HG02610 (cell line): ENCODE measurements at regions not wholly inside any gene's neighbourhood (a gene's known extent, or its start where the extent isn't known, plus 50 kb on each side); places are given as distances from the start of the nearest gene placed in this dataset.
"Not testable (repeated sequence)": the region's sequence is repeated elsewhere in the genome, so short reads cannot be mapped to it uniquely, and the experiment has no call there.

Experiments
- ATAC-seq: cut with Tn5 transposase; IDR thresholded peaks from one replicate; pipeline ENCODE4 v1.9.1; 2021; ENCODE audit warnings: mild to moderate bottlenecking, moderate library complexity; ENCODE audit not compliant: unreplicated experiment

- no peak for ATAC-seq
These were observed 81.4 kb upstream of the ACSL1 start for GRCh38 chr4:184907216-184907615.

- no peak for ATAC-seq
These were observed 82.0 kb upstream of the ACSL1 start for GRCh38 chr4:184907810-184908209.

- no peak for ATAC-seq
These were observed 85.5 kb upstream of the ACSL1 start for GRCh38 chr4:184911310-184911709.

GRCh38 chr4:184913356-184914143, 87.8 kb upstream of the ACSL1 start:
- no peak for ATAC-seq

- not testable (repeated sequence) for ATAC-seq
These were observed 93.0 kb upstream of the ACSL1 start for GRCh38 chr4:184918799-184919198.

GRCh38 chr4:184921456-184921855, 95.7 kb upstream of the ACSL1 start:
- ATAC-seq, result no peak

GRCh38 chr4:184922301-184922700, 96.0 kb upstream of the HELT start:
- ATAC-seq, result no peak

- no peak for ATAC-seq
These were observed 93.8 kb upstream of the HELT start for GRCh38 chr4:184924516-184924915.

GRCh38 chr4:184929476-184929875, 88.8 kb upstream of the HELT start:
- no peak for ATAC-seq

- ATAC-seq, result no peak
These were observed 88.3 kb upstream of the HELT start for GRCh38 chr4:184930026-184930425.

GRCh38 chr4:184932343-184932742, 85.9 kb upstream of the HELT start:
- ATAC-seq, result no peak

- ATAC-seq, result no peak
These were observed 85.0 kb upstream of the HELT start for GRCh38 chr4:184933311-184933710.

- ATAC-seq, result no peak
These were observed 84.1 kb upstream of the HELT start for GRCh38 chr4:184934184-184934583.

GRCh38 chr4:184934961-184935360, 83.3 kb upstream of the HELT start:
- ATAC-seq, result no peak

- no peak for ATAC-seq
These were observed 82.2 kb upstream of the HELT start for GRCh38 chr4:184936071-184936470.

GRCh38 chr4:184937030-184937710, 81.1 kb upstream of the HELT start:
- ATAC-seq, result no peak

GRCh38 chr4:184937745-184938144, 80.5 kb upstream of the HELT start:
- no peak for ATAC-seq

- no peak for ATAC-seq
These were observed 79.4 kb upstream of the HELT start for GRCh38 chr4:184938871-184939270.

- ATAC-seq, result no peak
These were observed 78.3 kb upstream of the HELT start for GRCh38 chr4:184939978-184940377.

GRCh38 chr4:184940500-184940899, 77.8 kb upstream of the HELT start:
- ATAC-seq, result no peak

GRCh38 chr4:184941671-184942418, 76.4 kb upstream of the HELT start:
- no peak for ATAC-seq
